Superior temporal gyrus (tissue), 1 donor: ENCODE measurements at regions not wholly inside any gene's neighbourhood (a gene's known extent, or its start where the extent isn't known, plus 50 kb on each side); places are given as distances from the start of the nearest gene placed in this dataset.
"Not testable (repeated sequence)": the region's sequence is repeated elsewhere in the genome, so short reads cannot be mapped to it uniquely, and the experiment has no call there.

Experiments used
- DNase-seq: peaks from one replicate; pipeline ENCODE4 v3.0.0-alpha.2; 2016; ENCODE audit errors: extremely low spot score

- not testable (repeated sequence) for DNase-seq
Observed at GRCh38 chr10:55162321-55162720, 361.3 kb upstream of the PCDH15 start.

- DNase-seq: no peak
Observed at GRCh38 chr10:55160655-55161283, 359.7 kb upstream of the PCDH15 start.

- no peak for DNase-seq
Observed at GRCh38 chr10:55158633-55159032, 357.6 kb upstream of the PCDH15 start.

DNA sequence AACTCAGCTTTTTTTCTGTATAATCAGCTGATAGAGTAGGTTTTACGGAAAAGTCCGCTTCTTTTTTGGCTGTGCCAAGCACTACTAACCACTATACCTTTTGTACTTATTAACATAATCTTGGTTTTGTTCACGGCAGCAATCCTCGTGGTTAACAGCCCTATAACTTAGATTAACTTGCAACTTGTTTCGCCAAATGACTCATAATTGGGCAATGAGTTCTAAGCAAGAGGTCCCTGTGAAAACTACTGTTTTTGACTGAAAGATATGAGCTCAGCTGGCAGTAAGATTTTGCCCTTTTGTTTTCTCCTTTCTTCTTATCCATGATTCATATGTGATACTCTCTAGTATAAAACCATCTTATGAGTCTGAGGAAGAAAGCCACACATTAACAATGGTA, 345.0 kb upstream of the PCDH15 start:
- no peak for DNase-seq

- DNase-seq: no peak
Observed at GRCh38 chr10:55144001-55144400, 343.0 kb upstream of the PCDH15 start.

- no peak for DNase-seq
Observed at GRCh38 chr10:55141892-55142291, 340.9 kb upstream of the PCDH15 start.

DNA sequence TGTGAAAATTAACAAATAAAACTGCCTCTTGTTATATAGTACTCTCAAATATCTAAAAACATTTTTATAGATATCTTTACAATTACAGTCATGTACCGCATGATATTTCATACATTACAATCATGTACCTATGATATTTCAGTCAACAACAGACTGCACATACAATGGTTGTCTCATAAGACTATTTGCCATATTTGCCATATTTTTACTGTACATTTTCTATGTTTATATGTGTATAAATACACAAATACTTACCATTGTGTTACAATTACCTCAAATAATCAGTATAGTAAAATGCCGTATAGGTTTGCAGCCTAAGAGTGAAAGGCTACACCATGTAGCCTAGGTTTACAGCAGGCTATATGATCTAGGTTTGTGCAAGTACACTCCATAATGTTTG, 336.0 kb upstream of the PCDH15 start:
- DNase-seq: no peak

DNA sequence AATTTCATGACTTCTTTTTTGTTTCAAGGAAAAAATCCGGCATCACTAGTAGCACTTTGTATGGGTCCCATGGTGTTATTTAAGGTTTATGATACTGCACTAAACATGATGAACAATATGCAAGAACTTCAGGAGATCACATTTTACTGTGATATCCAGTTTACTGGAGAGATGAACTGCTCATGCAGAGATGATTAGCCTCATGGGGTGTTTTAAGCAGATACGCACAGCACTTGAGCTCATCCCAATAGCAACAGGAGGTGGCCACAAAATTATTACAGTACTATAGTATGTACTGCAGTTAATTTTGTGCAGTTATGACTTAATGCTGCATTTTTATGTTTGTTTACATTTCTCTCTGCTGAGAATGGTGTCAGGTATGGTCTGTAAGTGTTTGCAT, 303.7 kb upstream of the PCDH15 start:
- no peak for DNase-seq

DNA sequence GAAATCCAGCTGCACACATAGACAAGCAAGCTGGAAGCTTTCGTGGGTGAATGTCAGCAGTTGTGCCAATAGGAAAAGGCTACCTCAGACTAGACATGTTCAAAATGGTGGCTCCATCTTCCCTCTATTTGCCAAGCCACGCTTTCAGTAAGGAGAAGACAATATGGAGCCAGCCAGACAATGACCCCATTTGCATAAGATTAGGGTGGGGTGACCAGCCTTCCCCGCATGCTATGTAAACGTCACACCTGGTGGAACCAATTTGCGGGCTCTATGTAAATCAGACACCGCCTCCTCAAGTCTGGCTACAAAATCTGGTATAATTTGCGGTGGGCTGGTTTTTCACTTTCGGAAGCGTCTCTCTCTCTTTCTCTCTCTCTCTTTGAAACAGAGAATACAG, 297.4 kb upstream of the PCDH15 start:
- no peak for DNase-seq

- DNase-seq: peak; percentile 52
Observed at GRCh38 chr10:55091691-55092328, 290.8 kb upstream of the PCDH15 start.

DNA sequence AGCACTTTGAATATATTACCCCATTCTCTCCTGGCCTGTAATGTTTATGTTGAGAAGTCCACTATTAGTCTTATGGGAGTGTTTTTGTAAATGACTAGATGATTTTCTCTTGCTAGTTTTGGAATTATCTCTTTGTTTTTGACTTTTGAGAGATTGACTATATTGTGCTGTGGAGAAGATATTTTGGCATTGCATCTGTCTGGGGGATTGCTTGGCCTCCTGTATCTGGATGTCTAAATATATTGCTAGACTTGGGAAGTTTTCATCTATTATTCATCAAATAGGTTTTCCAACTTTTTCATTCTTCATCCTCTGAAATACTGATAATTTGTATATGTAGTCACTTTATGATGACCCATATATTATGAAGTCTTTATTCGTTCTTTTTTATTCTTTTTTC, 277.1 kb upstream of the PCDH15 start:
- DNase-seq: no peak

- no peak for DNase-seq
Observed at GRCh38 chr10:55065185-55065584, 264.2 kb upstream of the PCDH15 start.

- DNase-seq: no peak
Observed at GRCh38 chr10:55063811-55064210, 262.8 kb upstream of the PCDH15 start.

DNA sequence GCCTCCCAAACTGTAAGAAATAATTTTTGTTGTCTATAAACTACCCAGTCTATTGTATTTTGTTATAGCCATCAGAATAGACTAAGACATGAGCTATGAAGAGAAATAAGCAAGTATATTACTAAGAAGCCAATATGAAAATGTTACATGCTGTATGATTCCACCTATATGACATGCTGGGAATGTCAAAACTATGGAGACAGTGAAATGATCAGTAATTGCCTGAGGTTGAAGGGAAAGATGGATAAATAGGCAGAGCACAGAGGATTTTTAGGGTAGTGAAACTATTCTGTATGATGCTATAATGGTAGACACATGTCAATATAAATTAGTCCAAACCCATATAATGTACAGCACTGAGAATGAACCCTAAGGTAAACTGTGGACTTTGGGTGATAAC, 261.3 kb upstream of the PCDH15 start:
- DNase-seq: no peak

GRCh38 chr10:55058800-55059199, 257.8 kb upstream of the PCDH15 start:
- DNase-seq: no peak

DNA sequence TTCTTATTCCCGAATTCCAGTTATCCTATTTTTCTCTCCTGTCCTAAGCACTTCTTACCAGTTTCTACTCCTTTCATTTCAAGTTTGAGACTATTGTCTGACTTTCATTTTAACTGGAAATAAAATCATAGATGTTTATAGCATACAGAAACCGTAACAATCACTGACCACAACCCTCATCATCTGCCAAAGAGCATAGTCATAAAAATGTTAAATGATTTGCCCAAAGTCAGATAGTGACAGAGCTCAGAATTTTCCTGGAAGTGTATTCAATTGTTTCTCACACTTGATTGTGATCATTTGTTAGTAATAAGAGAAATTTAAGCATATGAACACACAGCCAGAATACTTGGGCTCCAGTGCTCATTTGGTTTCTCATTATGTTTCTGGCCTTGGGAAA, 250.5 kb upstream of the PCDH15 start:
- DNase-seq: no peak

DNA sequence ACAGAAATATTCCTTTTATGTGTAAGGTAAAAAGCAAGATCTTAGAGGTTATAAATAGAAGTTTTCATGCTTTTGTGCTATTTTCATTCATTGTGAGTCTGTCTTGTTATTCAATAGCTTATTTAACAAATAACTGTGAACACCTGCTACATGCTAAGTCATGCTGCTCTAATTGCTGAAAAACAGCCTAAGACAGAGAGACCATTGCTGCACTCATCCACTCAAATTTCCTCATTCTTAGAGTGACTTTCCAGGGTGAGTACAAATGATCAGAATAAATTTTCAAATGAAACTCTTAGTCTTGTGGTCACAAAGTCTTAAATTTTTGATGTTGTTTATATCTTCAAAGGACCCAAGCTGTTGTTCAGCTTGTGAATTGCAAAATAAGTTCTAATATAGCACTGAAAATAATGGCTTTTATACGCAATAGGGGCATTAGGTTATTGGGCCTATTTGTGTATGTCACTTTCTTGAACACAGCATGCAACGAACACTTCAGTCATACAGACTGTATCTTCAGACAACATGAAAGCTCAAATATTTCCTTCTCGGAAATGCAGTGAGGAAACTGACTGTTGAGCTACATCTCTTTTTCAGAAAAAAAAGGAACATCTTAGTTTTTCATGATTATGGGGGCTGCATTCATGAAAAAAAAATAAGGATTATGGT, 247.9 kb upstream of the PCDH15 start:
- no peak for DNase-seq

- no peak for DNase-seq
Observed at GRCh38 chr10:55043540-55043939, 242.5 kb upstream of the PCDH15 start.

DNA sequence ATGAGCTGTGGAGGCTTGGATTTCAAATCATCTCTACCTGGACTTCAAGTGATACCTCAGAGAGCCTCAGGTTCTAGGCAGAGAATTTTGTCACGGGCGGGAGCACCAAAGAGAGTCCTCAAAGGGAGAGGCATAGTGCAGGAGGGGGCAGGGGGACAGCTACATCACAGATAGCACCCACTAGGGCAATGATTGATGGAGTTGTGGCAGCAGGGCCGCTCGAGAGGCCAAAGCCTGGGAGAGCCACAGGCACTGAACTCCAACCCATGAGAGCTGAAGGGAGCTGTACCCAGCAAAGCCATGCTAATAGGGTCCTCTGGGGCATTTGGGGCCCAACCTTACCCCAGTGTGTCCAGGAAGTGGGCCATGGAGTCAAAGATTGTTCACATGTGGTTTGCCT, 232.0 kb upstream of the PCDH15 start:
- DNase-seq: no peak

DNA sequence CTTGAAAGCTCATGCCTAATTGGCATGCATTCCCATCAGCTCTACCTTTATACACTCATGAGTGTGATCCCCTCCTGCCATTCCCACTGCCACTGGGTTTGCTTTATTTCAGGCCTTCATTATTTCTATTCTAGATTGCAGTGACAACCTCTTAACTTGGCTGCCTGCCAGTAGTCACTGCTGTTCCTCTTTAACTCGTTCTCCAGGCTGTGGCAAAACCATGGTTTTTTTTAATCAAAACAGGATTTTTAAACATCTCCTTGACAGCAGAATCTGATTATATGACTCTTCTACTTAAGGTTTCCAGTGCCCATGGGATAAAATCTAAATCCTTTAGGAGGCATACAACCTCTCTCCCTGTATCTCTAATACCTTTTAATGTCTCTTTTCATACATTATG, 223.7 kb upstream of the PCDH15 start:
- DNase-seq: peak; percentile 57

GRCh38 chr10:55019439-55019838, 218.4 kb upstream of the PCDH15 start:
- DNase-seq: peak; percentile 31

GRCh38 chr10:55013318-55013717, 212.3 kb upstream of the PCDH15 start:
- DNase-seq: no peak

GRCh38 chr10:55002420-55002819, 201.4 kb upstream of the PCDH15 start:
- no peak for DNase-seq
